ENCODE measurements at regions not wholly inside any gene's neighbourhood (a gene's known extent, or its start where the extent isn't known, plus 50 kb on each side); places are given as distances from the start of the nearest gene placed in this dataset.

DNA sequence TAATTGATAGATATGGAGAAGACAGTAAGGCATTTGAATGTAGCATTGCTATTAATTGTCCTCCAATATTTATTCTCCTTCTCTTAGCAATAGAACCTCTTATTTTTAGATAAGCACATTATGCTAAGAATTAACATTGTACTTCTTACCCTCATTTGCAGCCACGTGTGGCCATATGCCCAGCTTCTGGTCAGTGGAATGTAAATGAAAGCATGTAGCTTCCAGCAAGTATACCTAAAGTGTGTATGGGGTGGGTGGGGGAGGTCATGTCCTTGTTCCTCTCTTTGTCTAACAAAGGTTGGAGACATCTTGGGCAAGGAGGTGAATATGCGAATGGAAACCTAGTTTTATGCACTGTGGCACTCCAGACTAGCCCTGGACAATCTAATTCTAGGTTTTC lies 133.6 kb upstream of the HMCN1 start (continued):
- TF ChIP-seq, protein P1, sequence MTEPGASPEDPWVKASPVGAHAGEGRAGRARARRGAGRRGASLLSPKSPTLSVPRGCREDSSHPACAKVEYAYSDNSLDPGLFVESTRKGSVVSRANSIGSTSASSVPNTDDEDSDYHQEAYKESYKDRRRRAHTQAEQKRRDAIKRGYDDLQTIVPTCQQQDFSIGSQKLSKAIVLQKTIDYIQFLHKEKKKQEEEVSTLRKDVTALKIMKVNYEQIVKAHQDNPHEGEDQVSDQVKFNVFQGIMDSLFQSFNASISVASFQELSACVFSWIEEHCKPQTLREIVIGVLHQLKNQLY (CRISPR knock-in tag; IDR thresholded peaks at IDR 0.05) = no peak
- TF ChIP-seq SIX1 (CRISPR knock-in tag; IDR thresholded peaks at IDR 0.05; ENCODE audit: borderline replicate concordance) = no peak

DNA sequence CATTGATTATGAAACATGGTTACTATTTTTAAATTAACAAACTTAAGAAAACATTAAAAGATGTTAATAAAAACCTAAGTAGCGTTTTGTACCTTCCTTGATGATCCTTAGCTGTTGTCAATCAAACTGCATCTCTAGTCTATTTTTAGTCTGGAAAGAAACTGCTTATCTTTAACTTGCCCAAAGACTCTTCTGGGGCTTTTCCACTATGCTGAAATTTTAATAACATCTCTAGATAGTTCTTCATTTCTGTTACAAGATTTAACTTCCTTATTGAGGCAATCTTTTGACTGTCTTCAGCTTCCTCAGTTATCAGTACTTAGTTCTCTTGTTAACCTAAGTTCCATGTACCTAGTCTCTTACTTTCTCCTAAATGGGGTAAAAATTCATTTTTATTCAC lies 135.9 kb upstream of the HMCN1 start:
- Histone ChIP-seq H3K27ac (ENCODE audit: extremely low read length, insufficient read depth, low read length) (no peak overlapping the region), H3K79me2 (ENCODE audit: insufficient read depth, low read length) (no peaks in the 10 kb centered on the region), H3K27me3 (ENCODE audit: control insufficient read depth in 1 of 2, insufficient read depth in 2 of 2, low read length in 2 of 2) (no peaks in the 10 kb centered on the region), H3K4me2 (ENCODE audit: low read depth, low read length) (no peak overlapping the region), H3K9ac (ENCODE audit: insufficient read depth, low read depth, low read length) (no peak overlapping the region), H4K20me1 (ENCODE audit: insufficient read depth, low read length) (no peaks in the 10 kb centered on the region), H3K4me3 (replicated peaks in 1 of 3; ENCODE audit: insufficient read depth in 1 of 3, low read depth in 2 of 3, low read length in 3 of 3) (no peak overlapping the region), H3K4me1 (ENCODE audit: insufficient read depth, low read length) (peaks cover 8% of the 10 kb centered on the region; the same call in 1 of the 2 replicates), H3K9me3 (ENCODE audit: low read length) (no peaks in the 10 kb centered on the region), H2AFZ (ENCODE audit: low read length) (no peak overlapping the region), H3K36me3 (replicated peaks in 1 of 2; ENCODE audit: control insufficient read depth in 1 of 2, insufficient read depth in 2 of 2, low read length in 2 of 2) (no peaks in the 10 kb centered on the region)
- intact Hi-C loops (cut with micrococcal nuclease; ENCODE audit: unreplicated experiment) (no loop called here), in situ Hi-C loops (cut with HindIII; ENCODE audit: extremely low pct_ligation_motif_present, low pct_unique_long_range_greater_than_20kb) (no loop called here)
- DNase-seq (ENCODE audit: low spot score) (no peak), FAIRE-seq (no peak), ATAC-seq (no peak)
- 3% methylated on average over 1 of the region's 1 CpG for WGBS (ENCODE audit: low lambda C conversion rate)
- BruUV-seq (replicated peaks) = no TSS peak
- ChIA-PET POLR2A (no interaction called here), CTCF (ENCODE audit: low intra/inter-chr PET ratio, low total read pairs) (no interaction called here)
- TF ChIP-seq ZNF484 (CRISPR knock-in tag; IDR thresholded peaks at IDR 0.05; ENCODE audit: borderline replicate concordance, low read depth) = no peak
- TF ChIP-seq ZNF660 (CRISPR knock-in tag; IDR thresholded peaks at IDR 0.05; ENCODE audit: borderline replicate concordance, low read depth) = no peak
- TF ChIP-seq GTF2F1 (IDR thresholded peaks at IDR 0.05; ENCODE audit: low read length) = no peak
- TF ChIP-seq RCOR2 (CRISPR knock-in tag; IDR thresholded peaks at IDR 0.05) = no peak
- no peak for TF ChIP-seq HES4 (CRISPR knock-in tag; IDR thresholded peaks at IDR 0.05; ENCODE audit: borderline replicate concordance)
- no peak for TF ChIP-seq ZNF704 (CRISPR knock-in tag; IDR thresholded peaks at IDR 0.05; ENCODE audit: borderline replicate concordance)
- no peak for TF ChIP-seq EHMT2 (IDR thresholded peaks at IDR 0.05; ENCODE audit: borderline replicate concordance, low read depth, low read length)
- no peak for TF ChIP-seq ZNF18 (CRISPR knock-in tag; IDR thresholded peaks at IDR 0.05; ENCODE audit: insufficient replicate concordance)
- no peak for TF ChIP-seq GFI1 (CRISPR knock-in tag; IDR thresholded peaks at IDR 0.05; ENCODE audit: borderline replicate concordance)
- TF ChIP-seq ZNF282 (IDR thresholded peaks at IDR 0.05; ENCODE audit: partially characterized antibody) = no peak
- no peak for TF ChIP-seq ZNF224 (CRISPR knock-in tag; IDR thresholded peaks at IDR 0.05)
- TF ChIP-seq HOXA5 (CRISPR knock-in tag; IDR thresholded peaks at IDR 0.05) = no peak
- no peak for TF ChIP-seq HNF4A (CRISPR knock-in tag; IDR thresholded peaks at IDR 0.05)
- TF ChIP-seq MBD4 (IDR thresholded peaks at IDR 0.05; ENCODE audit: borderline replicate concordance, low read length) = no peak
- TF ChIP-seq, protein P2, sequence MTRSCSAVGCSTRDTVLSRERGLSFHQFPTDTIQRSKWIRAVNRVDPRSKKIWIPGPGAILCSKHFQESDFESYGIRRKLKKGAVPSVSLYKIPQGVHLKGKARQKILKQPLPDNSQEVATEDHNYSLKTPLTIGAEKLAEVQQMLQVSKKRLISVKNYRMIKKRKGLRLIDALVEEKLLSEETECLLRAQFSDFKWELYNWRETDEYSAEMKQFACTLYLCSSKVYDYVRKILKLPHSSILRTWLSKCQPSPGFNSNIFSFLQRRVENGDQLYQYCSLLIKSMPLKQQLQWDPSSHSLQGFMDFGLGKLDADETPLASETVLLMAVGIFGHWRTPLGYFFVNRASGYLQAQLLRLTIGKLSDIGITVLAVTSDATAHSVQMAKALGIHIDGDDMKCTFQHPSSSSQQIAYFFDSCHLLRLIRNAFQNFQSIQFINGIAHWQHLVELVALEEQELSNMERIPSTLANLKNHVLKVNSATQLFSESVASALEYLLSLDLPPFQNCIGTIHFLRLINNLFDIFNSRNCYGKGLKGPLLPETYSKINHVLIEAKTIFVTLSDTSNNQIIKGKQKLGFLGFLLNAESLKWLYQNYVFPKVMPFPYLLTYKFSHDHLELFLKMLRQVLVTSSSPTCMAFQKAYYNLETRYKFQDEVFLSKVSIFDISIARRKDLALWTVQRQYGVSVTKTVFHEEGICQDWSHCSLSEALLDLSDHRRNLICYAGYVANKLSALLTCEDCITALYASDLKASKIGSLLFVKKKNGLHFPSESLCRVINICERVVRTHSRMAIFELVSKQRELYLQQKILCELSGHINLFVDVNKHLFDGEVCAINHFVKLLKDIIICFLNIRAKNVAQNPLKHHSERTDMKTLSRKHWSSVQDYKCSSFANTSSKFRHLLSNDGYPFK (CRISPR knock-in tag; IDR thresholded peaks at IDR 0.05; ENCODE audit: borderline replicate concordance) = no peak
- no peak for TF ChIP-seq ZMYM3 (CRISPR knock-in tag; IDR thresholded peaks at IDR 0.05)
- TF ChIP-seq ZNF468 (CRISPR knock-in tag; IDR thresholded peaks at IDR 0.05) = no peak
- TF ChIP-seq MEIS1 (CRISPR knock-in tag; IDR thresholded peaks at IDR 0.05; ENCODE audit: borderline replicate concordance) = no peak
